ENCODE measurements at regions not wholly inside any gene's neighbourhood (a gene's known extent, or its start where the extent isn't known, plus 50 kb on each side); places are given as distances from the start of the nearest gene placed in this dataset.

DNA sequence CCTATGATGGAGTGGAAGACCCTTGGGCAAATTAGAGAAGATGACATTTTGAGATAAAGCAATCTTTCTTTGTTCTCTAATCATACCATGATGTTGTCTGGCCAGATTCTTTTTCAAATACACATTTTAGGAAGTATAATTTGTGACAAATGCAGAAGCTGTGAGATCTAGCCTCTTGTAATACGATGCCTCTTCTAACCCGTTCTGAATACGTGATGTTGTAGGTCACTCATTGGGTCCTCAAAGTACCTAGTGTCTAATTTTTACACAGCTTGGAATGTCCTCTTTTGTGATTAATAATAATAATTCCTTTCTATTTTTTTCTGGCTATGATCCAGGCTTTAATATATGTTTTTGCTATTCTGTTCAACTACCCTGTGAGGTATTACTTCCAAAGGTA is 502.7 kb downstream of the NUF2 start:
- TF ChIP-seq CTCF (IDR thresholded peaks at IDR 0.05) (no peak), POLR2AphosphoS5 (IDR thresholded peaks at IDR 0.05) (no peak), POLR2A (IDR thresholded peaks at IDR 0.05) (no peak)

Data from upper lobe of left lung (tissue), 4 donors.